Type B pancreatic cell (in vitro differentiated cells): ENCODE measurements at regions not wholly inside any gene's neighbourhood (a gene's known extent, or its start where the extent isn't known, plus 50 kb on each side); places are given as distances from the start of the nearest gene placed in this dataset.

Source experiments
- DNase-seq: peaks from one replicate; pipeline ENCODE4 v3.0.0; 2021; ENCODE audit warnings: mixed read lengths; ENCODE audit not compliant: unreplicated experiment; ENCODE audit errors: extremely low spot score
- H3K27ac Mint-ChIP-seq: 2 replicates; pipeline ENCODE4 v1.8.0; 2021; ENCODE audit warnings: mild to moderate bottlenecking, mixed read lengths
- H3K27me3 Mint-ChIP-seq: 2 replicates; pipeline ENCODE4 v1.8.0; 2021; ENCODE audit warnings: mixed read lengths
- H3K36me3 Mint-ChIP-seq: 2 replicates; pipeline ENCODE4 v1.8.0; 2021; ENCODE audit warnings: mixed read lengths
- H3K4me1 Mint-ChIP-seq: one replicate; pipeline ENCODE4 v1.8.0; 2021; ENCODE audit warnings: mixed read lengths; ENCODE audit not compliant: unreplicated experiment
- H3K4me3 Mint-ChIP-seq: 2 replicates; pipeline ENCODE4 v1.8.0; 2021; ENCODE audit warnings: mild to moderate bottlenecking, mixed read lengths
- H3K9me3 Mint-ChIP-seq: 2 replicates; pipeline ENCODE4 v1.8.0; 2021; ENCODE audit warnings: mixed read lengths
- CTCF ChIP-seq: fragments of 200-600 bp; sonication (generic); conservative IDR thresholded peaks from 2 replicates; pipeline ENCODE4 v1.5.0; 2021; ENCODE audit warnings: antibody characterized with exemption, mild to moderate bottlenecking

DNA sequence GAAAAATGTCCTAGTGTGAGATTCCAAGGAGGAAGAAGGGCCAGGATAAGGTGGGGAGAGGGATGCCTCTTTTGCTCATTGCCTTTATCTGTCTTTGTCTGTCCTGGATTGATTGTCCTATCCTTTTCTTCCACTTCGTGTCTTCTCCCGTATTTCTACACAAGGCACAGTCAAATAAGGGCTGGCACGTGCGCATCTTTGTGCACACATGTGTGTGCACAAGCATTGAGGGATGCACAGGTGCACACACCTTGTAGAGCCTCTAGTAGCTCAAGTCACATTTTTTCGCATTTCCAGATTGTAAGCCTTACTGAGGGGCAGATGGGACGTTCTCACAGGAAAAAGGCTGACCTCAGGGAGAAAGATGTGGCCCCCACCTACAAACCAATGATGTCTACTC lies 170.2 kb upstream of the TNP1 start:
- Mint-ChIP-seq H3K9me3 (no peaks in the 10 kb centered on the region), H3K27me3 (peaks cover 22% of the 10 kb centered on the region), H3K27ac (no peak overlapping the region), H3K4me1 (peaks cover 9% of the 10 kb centered on the region), H3K36me3 (no peaks in the 10 kb centered on the region), H3K4me3 (no peak overlapping the region)
- TF ChIP-seq CTCF, result no peak
- DNase-seq, result no peak

- peaks cover 15% of the 10 kb centered on the region for H3K27me3 Mint-ChIP-seq
- H3K36me3 Mint-ChIP-seq, result no peaks in the 10 kb centered on the region
- peaks cover 6% of the 10 kb centered on the region for H3K4me1 Mint-ChIP-seq
Measured at GRCh38 chr2:217028128-217028527, 168.3 kb upstream of the TNP1 start.

DNA sequence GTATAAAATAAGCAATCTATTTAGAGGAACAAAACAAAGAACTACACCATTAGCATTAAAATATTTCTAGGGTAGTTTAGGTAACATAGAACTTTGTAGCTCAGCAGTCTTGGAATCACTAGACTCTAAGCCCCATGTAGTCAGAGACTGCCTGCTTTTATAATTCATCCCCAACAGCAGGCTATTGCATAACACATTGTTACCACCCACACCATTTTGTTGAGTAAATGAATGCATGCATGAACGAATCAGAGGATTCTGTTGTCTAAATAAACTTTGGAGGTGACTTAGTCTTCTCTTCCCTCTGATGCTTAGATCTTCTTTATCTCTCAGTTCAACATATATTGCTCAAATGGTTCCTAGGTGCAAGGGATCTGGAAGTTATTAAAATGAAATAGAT lies 167.6 kb upstream of the TNP1 start:
- Mint-ChIP-seq H3K4me3 (no peak overlapping the region), H3K9me3 (peaks cover 5% of the 10 kb centered on the region), H3K4me1 (peaks cover 4% of the 10 kb centered on the region), H3K27ac (no peak overlapping the region), H3K27me3 (peaks cover 14% of the 10 kb centered on the region), H3K36me3 (no peaks in the 10 kb centered on the region)
- DNase-seq, result no peak
- TF ChIP-seq CTCF, result no peak

More at GRCh38 chr2:217028128-217028527, 168.3 kb upstream of the TNP1 start:
- peaks cover 5% of the 10 kb centered on the region for H3K9me3 Mint-ChIP-seq
- H3K27ac Mint-ChIP-seq, result no peak overlapping the region
- TF ChIP-seq CTCF, result no peak
- H3K4me3 Mint-ChIP-seq, result no peak overlapping the region
- DNase-seq, result no peak

DNA sequence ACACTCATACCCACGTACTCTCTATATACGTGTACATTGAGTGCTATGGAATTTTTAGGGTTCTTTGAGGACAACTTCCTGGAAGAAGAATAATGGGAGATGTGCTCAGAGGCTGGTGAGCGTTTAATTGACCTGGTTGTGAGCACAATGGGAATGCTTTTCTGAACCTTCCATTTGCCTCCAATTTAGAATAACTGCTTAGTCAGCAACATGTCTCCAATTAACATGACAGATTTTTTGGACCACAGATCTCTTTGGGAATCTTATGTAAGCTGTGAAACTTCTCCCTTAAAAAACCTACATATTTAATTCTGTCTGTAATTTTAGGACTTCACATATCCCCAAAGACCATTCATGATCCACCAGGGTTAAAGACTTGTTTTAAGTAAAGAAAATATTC lies 166.7 kb upstream of the TNP1 start:
- H3K27me3 Mint-ChIP-seq, result peaks cover 14% of the 10 kb centered on the region
- H3K9me3 Mint-ChIP-seq, result peaks cover 5% of the 10 kb centered on the region
- peaks cover 4% of the 10 kb centered on the region for H3K4me1 Mint-ChIP-seq
- no peak overlapping the region for H3K4me3 Mint-ChIP-seq
- no peak overlapping the region for H3K27ac Mint-ChIP-seq
- no peak for TF ChIP-seq CTCF
- DNase-seq, result no peak
- no peaks in the 10 kb centered on the region for H3K36me3 Mint-ChIP-seq

- Mint-ChIP-seq H3K9me3 (peaks cover 5% of the 10 kb centered on the region), H3K27ac (no peak overlapping the region), H3K4me1 (peaks cover 4% of the 10 kb centered on the region), H3K4me3 (no peak overlapping the region), H3K36me3 (no peaks in the 10 kb centered on the region), H3K27me3 (peaks cover 14% of the 10 kb centered on the region)
- no peak for DNase-seq
- no peak for TF ChIP-seq CTCF
Measured at GRCh38 chr2:217026161-217026560, 166.3 kb upstream of the TNP1 start.

GRCh38 chr2:217023611-217024010 lies 163.7 kb upstream of the TNP1 start:
- no peak for DNase-seq
- no peak for TF ChIP-seq CTCF
- Mint-ChIP-seq H3K36me3 (no peaks in the 10 kb centered on the region), H3K27ac (no peak overlapping the region), H3K4me3 (no peak overlapping the region), H3K4me1 (peaks cover 4% of the 10 kb centered on the region), H3K27me3 (peaks cover under 1% of the 10 kb centered on the region), H3K9me3 (peaks cover 5% of the 10 kb centered on the region)
